ENCODE measurements at regions not wholly inside any gene's neighbourhood (a gene's known extent, or its start where the extent isn't known, plus 50 kb on each side); places are given as distances from the start of the nearest gene placed in this dataset.
"Not testable (repeated sequence)": the region's sequence is repeated elsewhere in the genome, so short reads cannot be mapped to it uniquely, and the experiment has no call there.

DNA sequence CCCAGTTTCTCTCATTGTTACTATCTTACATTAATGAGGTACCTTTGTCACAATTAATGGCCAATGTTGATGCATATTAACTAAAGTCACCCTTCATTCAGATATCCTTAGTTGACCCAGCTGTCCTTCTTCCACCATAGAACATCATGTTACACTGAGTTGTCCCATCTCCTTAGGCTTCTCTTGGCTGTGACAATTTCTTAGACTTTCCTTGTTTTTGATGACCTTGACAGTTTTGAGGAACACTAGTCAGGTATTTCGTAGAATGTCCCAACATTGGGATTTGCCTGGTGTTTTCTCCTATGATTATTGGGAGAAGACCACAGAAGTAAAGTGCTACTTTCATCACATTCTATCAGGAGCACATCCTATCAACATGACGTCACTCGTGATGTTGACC, 261.8 kb downstream of the BCL2L11 start:
- TF ChIP-seq, protein P1, sequence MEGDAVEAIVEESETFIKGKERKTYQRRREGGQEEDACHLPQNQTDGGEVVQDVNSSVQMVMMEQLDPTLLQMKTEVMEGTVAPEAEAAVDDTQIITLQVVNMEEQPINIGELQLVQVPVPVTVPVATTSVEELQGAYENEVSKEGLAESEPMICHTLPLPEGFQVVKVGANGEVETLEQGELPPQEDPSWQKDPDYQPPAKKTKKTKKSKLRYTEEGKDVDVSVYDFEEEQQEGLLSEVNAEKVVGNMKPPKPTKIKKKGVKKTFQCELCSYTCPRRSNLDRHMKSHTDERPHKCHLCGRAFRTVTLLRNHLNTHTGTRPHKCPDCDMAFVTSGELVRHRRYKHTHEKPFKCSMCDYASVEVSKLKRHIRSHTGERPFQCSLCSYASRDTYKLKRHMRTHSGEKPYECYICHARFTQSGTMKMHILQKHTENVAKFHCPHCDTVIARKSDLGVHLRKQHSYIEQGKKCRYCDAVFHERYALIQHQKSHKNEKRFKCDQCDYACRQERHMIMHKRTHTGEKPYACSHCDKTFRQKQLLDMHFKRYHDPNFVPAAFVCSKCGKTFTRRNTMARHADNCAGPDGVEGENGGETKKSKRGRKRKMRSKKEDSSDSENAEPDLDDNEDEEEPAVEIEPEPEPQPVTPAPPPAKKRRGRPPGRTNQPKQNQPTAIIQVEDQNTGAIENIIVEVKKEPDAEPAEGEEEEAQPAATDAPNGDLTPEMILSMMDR (conservative IDR thresholded peaks at IDR 0.05; ENCODE audit: low read depth, low read length): not testable (repeated sequence)
- TF ChIP-seq CEBPB (IDR thresholded peaks at IDR 0.05; ENCODE audit: low read depth, low read length); CHD1 (IDR thresholded peaks at IDR 0.05; ENCODE audit: low read depth, low read length); POLR2A (IDR thresholded peaks at IDR 0.05; ENCODE audit: low read depth, low read length); MAFK (IDR thresholded peaks at IDR 0.05; ENCODE audit: low read depth, low read length); FOS (IDR thresholded peaks at IDR 0.05; ENCODE audit: low read depth, low read length); MAZ (IDR thresholded peaks at IDR 0.05; ENCODE audit: borderline replicate concordance, low read depth, low read length); SMC3 (IDR thresholded peaks at IDR 0.05; ENCODE audit: low read depth, low read length); RFX5 (IDR thresholded peaks at IDR 0.05; ENCODE audit: low read depth, low read length); RAD21 (IDR thresholded peaks at IDR 0.05; ENCODE audit: low read length); BHLHE40 (IDR thresholded peaks at IDR 0.05; ENCODE audit: low read depth, low read length); RCOR1 (IDR thresholded peaks at IDR 0.05; ENCODE audit: insufficient replicate concordance, low read length): not testable (repeated sequence)
- TF ChIP-seq, protein P2, sequence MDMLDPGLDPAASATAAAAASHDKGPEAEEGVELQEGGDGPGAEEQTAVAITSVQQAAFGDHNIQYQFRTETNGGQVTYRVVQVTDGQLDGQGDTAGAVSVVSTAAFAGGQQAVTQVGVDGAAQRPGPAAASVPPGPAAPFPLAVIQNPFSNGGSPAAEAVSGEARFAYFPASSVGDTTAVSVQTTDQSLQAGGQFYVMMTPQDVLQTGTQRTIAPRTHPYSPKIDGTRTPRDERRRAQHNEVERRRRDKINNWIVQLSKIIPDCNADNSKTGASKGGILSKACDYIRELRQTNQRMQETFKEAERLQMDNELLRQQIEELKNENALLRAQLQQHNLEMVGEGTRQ (IDR thresholded peaks at IDR 0.05; ENCODE audit: low read depth, low read length): not testable (repeated sequence)
- TF ChIP-seq, protein P3, sequence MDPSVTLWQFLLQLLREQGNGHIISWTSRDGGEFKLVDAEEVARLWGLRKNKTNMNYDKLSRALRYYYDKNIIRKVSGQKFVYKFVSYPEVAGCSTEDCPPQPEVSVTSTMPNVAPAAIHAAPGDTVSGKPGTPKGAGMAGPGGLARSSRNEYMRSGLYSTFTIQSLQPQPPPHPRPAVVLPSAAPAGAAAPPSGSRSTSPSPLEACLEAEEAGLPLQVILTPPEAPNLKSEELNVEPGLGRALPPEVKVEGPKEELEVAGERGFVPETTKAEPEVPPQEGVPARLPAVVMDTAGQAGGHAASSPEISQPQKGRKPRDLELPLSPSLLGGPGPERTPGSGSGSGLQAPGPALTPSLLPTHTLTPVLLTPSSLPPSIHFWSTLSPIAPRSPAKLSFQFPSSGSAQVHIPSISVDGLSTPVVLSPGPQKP (IDR thresholded peaks at IDR 0.05; ENCODE audit: borderline replicate concordance, low read depth, low read length): not testable (repeated sequence)
